Type B pancreatic cell (in vitro differentiated cells): ENCODE measurements at regions not wholly inside any gene's neighbourhood (a gene's known extent, or its start where the extent isn't known, plus 50 kb on each side); places are given as distances from the start of the nearest gene placed in this dataset.

ENCODE experiments used
- DNase-seq: peaks from one replicate; pipeline ENCODE4 v3.0.0; 2021; ENCODE audit warnings: mixed read lengths; ENCODE audit not compliant: unreplicated experiment; ENCODE audit errors: extremely low spot score
- H3K27ac Mint-ChIP-seq: 2 replicates; pipeline ENCODE4 v1.8.0; 2021; ENCODE audit warnings: mild to moderate bottlenecking, mixed read lengths
- H3K27me3 Mint-ChIP-seq: 2 replicates; pipeline ENCODE4 v1.8.0; 2021; ENCODE audit warnings: mixed read lengths
- H3K36me3 Mint-ChIP-seq: 2 replicates; pipeline ENCODE4 v1.8.0; 2021; ENCODE audit warnings: mixed read lengths
- H3K4me1 Mint-ChIP-seq: one replicate; pipeline ENCODE4 v1.8.0; 2021; ENCODE audit warnings: mixed read lengths; ENCODE audit not compliant: unreplicated experiment
- H3K4me3 Mint-ChIP-seq: 2 replicates; pipeline ENCODE4 v1.8.0; 2021; ENCODE audit warnings: mild to moderate bottlenecking, mixed read lengths
- H3K9me3 Mint-ChIP-seq: 2 replicates; pipeline ENCODE4 v1.8.0; 2021; ENCODE audit warnings: mixed read lengths
- TF ChIP-seq, protein P1 (sequence below): fragments of 200-600 bp; sonication (generic); conservative IDR thresholded peaks from 2 replicates; pipeline ENCODE4 v1.5.0; 2021; ENCODE audit warnings: antibody characterized with exemption, mild to moderate bottlenecking

- no peak overlapping the region for H3K4me3 Mint-ChIP-seq
Observed at GRCh38 chr16:54867302-54867832, 63.3 kb upstream of the IRX5 start.

GRCh38 chr16:54862529-54862928, 68.1 kb upstream of the IRX5 start:
- H3K4me1 Mint-ChIP-seq: peaks cover 6% of the 10 kb centered on the region
- H3K27me3 Mint-ChIP-seq: peaks cover 5% of the 10 kb centered on the region
- DNase-seq: no peak
- H3K4me3 Mint-ChIP-seq: no peak overlapping the region
- H3K9me3 Mint-ChIP-seq: no peaks in the 10 kb centered on the region
- H3K27ac Mint-ChIP-seq: no peak overlapping the region
- H3K36me3 Mint-ChIP-seq: no peaks in the 10 kb centered on the region
- TF ChIP-seq, protein P1, sequence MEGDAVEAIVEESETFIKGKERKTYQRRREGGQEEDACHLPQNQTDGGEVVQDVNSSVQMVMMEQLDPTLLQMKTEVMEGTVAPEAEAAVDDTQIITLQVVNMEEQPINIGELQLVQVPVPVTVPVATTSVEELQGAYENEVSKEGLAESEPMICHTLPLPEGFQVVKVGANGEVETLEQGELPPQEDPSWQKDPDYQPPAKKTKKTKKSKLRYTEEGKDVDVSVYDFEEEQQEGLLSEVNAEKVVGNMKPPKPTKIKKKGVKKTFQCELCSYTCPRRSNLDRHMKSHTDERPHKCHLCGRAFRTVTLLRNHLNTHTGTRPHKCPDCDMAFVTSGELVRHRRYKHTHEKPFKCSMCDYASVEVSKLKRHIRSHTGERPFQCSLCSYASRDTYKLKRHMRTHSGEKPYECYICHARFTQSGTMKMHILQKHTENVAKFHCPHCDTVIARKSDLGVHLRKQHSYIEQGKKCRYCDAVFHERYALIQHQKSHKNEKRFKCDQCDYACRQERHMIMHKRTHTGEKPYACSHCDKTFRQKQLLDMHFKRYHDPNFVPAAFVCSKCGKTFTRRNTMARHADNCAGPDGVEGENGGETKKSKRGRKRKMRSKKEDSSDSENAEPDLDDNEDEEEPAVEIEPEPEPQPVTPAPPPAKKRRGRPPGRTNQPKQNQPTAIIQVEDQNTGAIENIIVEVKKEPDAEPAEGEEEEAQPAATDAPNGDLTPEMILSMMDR: no peak

More at GRCh38 chr16:54867302-54867832, 63.3 kb upstream of the IRX5 start:
- peaks cover 8% of the 10 kb centered on the region for H3K9me3 Mint-ChIP-seq
- peaks cover 3% of the 10 kb centered on the region for H3K4me1 Mint-ChIP-seq
- H3K36me3 Mint-ChIP-seq: peaks cover 4% of the 10 kb centered on the region
- no peak for DNase-seq
- H3K27ac Mint-ChIP-seq: no peak overlapping the region
- TF ChIP-seq, protein P1: no peak
- peaks cover 5% of the 10 kb centered on the region for H3K27me3 Mint-ChIP-seq

GRCh38 chr16:54856871-54857270, 73.8 kb upstream of the IRX5 start:
- Mint-ChIP-seq H3K4me1 (no peaks in the 10 kb centered on the region), H3K4me3 (no peak overlapping the region), H3K27ac (no peak overlapping the region), H3K36me3 (no peaks in the 10 kb centered on the region), H3K9me3 (peaks cover 12% of the 10 kb centered on the region), H3K27me3 (no peaks in the 10 kb centered on the region)
- no peak for DNase-seq
- TF ChIP-seq, protein P1: no peak

- DNase-seq: no peak
- Mint-ChIP-seq H3K36me3 (no peaks in the 10 kb centered on the region), H3K27ac (peak overlapping the region; percentile 90), H3K4me1 (peaks cover 4% of the 10 kb centered on the region), H3K4me3 (no peak overlapping the region), H3K27me3 (no peaks in the 10 kb centered on the region), H3K9me3 (peaks cover 13% of the 10 kb centered on the region)
- TF ChIP-seq, protein P1: no peak
Observed at GRCh38 chr16:54847609-54848008, 83.1 kb upstream of the IRX5 start.

DNA sequence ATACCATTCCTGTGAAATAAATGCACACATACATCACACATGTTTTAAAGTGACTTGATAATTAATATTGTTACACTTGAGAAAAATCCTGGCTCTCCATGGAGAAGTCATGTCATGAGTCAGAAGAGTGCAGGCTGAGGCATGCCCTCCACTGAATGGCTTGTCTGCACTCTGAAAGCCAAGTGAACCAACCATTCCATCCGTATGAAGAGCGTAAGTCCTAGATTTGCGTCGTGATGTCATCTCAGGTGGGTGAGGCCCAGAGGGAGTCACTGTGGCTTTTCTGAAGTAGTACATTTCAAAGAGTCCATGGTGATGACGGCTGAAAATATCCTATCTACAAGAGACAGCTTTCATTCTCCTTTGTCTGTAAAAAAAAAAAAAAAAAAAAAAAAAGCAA, 83.5 kb upstream of the IRX5 start:
- peaks cover 4% of the 10 kb centered on the region for H3K4me1 Mint-ChIP-seq
- no peaks in the 10 kb centered on the region for H3K27me3 Mint-ChIP-seq
- no peak for DNase-seq
- peak overlapping the region; percentile 2 for H3K4me3 Mint-ChIP-seq
- TF ChIP-seq, protein P1: no peak
- no peaks in the 10 kb centered on the region for H3K36me3 Mint-ChIP-seq
- peaks cover 14% of the 10 kb centered on the region for H3K9me3 Mint-ChIP-seq
- H3K27ac Mint-ChIP-seq: peak overlapping the region; percentile 90

DNA sequence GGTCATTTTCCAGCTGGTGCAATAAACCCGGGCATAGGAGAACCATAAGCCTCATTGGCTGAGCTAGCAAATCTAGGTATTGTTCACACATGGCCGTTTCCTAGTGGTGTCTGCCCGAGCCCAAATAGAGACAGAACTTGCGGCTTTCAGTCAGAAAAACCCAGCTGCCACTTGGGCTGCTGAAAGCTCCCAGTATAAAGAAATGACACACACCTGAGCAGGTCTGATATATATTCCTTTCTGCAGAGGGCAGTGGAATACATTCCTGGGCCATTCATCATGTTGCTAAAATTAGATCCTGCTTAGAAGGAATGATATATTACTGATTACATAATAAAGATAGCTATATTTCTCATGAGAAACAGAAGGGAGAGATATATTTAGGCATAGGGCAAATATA, 83.9 kb upstream of the IRX5 start:
- H3K27me3 Mint-ChIP-seq: no peaks in the 10 kb centered on the region
- no peaks in the 10 kb centered on the region for H3K36me3 Mint-ChIP-seq
- TF ChIP-seq, protein P1: no peak
- H3K9me3 Mint-ChIP-seq: peaks cover 14% of the 10 kb centered on the region
- H3K4me1 Mint-ChIP-seq: peaks cover 4% of the 10 kb centered on the region
- no peak for DNase-seq
- H3K4me3 Mint-ChIP-seq: no peak overlapping the region
- H3K27ac Mint-ChIP-seq: peak overlapping the region; percentile 90
